ENCODE measurements at regions not wholly inside any gene's neighbourhood (a gene's known extent, or its start where the extent isn't known, plus 50 kb on each side); places are given as distances from the start of the nearest gene placed in this dataset.
A peak's percentile ranks its signal among the peaks of the same experiment; 100 is the strongest.

DNA sequence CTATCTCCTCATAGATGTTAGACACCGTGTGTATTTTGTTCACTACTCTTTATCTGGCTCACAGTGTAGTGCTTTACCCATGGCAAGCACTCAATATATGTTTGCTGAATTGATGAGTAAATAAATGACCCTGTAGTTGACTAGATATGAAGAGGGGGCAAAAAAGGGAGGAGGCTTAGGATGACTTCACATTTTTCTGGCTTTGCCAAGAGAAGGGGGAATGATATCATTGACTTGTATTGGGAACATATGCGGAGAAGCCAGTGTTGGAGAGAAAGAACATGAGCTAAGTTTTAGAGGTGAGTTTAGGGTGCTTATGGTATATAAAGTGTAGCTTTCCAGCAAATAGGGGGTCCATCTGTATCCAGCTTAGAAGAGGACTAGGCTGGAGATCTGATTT is 145.5 kb downstream of the TENT5C start:
- Histone ChIP-seq H3K36me3 (replicated peaks in 1 of 2; ENCODE audit: insufficient read depth in 1 of 2, low read depth in 2 of 2) (no peaks in the 10 kb centered on the region), H3K27me3 (no peaks in the 10 kb centered on the region), H3K9me3 (peaks cover 0 to 8% (median 0%) of the 10 kb centered on the region in 3 donors), H3K4me3 (no peak overlapping the region), H3K4me1 (peaks cover 54% of the 10 kb centered on the region), H3K27ac (no peak overlapping the region)
- DNase-seq (no peak), ATAC-seq (no peak)
- WGBS, 2 donors, result 53 to 64% methylated on average over 2 of the region's 2 CpGs
- no peak for TF ChIP-seq POLR2A (IDR thresholded peaks at IDR 0.05)
- TF ChIP-seq, protein P1, sequence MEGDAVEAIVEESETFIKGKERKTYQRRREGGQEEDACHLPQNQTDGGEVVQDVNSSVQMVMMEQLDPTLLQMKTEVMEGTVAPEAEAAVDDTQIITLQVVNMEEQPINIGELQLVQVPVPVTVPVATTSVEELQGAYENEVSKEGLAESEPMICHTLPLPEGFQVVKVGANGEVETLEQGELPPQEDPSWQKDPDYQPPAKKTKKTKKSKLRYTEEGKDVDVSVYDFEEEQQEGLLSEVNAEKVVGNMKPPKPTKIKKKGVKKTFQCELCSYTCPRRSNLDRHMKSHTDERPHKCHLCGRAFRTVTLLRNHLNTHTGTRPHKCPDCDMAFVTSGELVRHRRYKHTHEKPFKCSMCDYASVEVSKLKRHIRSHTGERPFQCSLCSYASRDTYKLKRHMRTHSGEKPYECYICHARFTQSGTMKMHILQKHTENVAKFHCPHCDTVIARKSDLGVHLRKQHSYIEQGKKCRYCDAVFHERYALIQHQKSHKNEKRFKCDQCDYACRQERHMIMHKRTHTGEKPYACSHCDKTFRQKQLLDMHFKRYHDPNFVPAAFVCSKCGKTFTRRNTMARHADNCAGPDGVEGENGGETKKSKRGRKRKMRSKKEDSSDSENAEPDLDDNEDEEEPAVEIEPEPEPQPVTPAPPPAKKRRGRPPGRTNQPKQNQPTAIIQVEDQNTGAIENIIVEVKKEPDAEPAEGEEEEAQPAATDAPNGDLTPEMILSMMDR (IDR thresholded peaks at IDR 0.05), result no peak
- intact Hi-C loops (cut with DNase I), result no loop called here

DNA sequence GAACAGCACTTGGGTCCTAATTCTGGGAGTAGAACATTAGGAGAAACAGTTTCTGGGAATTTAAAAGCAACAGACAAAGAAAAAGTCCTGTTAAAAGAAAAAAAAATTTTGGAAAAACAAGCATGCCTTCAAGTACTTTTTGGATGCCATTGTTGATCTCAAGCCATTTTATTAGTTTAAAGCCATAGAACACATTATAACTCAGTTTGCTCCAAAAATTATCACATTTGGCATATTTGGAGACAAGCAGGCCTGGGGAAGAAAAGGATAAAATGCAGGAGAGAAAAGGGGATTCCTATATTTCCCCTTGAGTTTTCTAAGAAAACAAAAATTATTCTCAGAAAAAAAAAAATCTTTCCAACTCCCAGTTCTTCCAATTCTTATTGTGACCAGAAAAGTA is 146.8 kb downstream of the TENT5C start:
- Histone ChIP-seq H3K4me1 (peaks cover 67% of the 10 kb centered on the region), H3K4me3 (no peak overlapping the region), H3K9me3 (peaks cover 0 to under 1% (median 0%) of the 10 kb centered on the region in 3 donors), H3K27me3 (no peaks in the 10 kb centered on the region), H3K27ac (peak overlapping the region in 3 of 4 donors; percentile 72 to 79 (median 74)), H3K36me3 (replicated peaks in 1 of 2; ENCODE audit: insufficient read depth in 1 of 2, low read depth in 2 of 2) (no peaks in the 10 kb centered on the region)
- intact Hi-C loops (cut with DNase I), result no loop called here
- DNase-seq (no peak), ATAC-seq (no peak)
- no peak for TF ChIP-seq POLR2A (IDR thresholded peaks at IDR 0.05)
- TF ChIP-seq, protein P1 (IDR thresholded peaks at IDR 0.05), result no peak

- H3K4me3 ChIP-seq, result no peak overlapping the region
- H3K4me1 ChIP-seq, result peaks cover 73% of the 10 kb centered on the region
- H3K36me3 ChIP-seq (replicated peaks in 1 of 2; ENCODE audit: insufficient read depth in 1 of 2, low read depth in 2 of 2), result no peaks in the 10 kb centered on the region
- H3K9me3 ChIP-seq, result no peaks in the 10 kb centered on the region
- TF ChIP-seq, protein P1 (IDR thresholded peaks at IDR 0.05), result no peak
- no peak for TF ChIP-seq POLR2A (IDR thresholded peaks at IDR 0.05)
- no peak for ATAC-seq
- H3K27me3 ChIP-seq, result no peaks in the 10 kb centered on the region
- DNase-seq, result no peak
- peak overlapping the region in 3 of 4 donors; percentile 72 to 79 (median 74) for H3K27ac ChIP-seq
- 24 to 29% methylated on average over 3 of the region's 3 CpGs for WGBS, 2 donors
- intact Hi-C loops (cut with DNase I), result no loop called here
These were observed 147.4 kb downstream of the TENT5C start for GRCh38 chr1:117753232-117753631.

GRCh38 chr1:117753652-117754051 is 147.8 kb downstream of the TENT5C start:
- no peak overlapping the region for H3K4me3 ChIP-seq
- no peaks in the 10 kb centered on the region for H3K9me3 ChIP-seq
- no peak for DNase-seq
- intact Hi-C loops (cut with DNase I), result no loop called here
- H3K27me3 ChIP-seq, result no peaks in the 10 kb centered on the region
- peaks cover 77% of the 10 kb centered on the region for H3K4me1 ChIP-seq
- H3K36me3 ChIP-seq (replicated peaks in 1 of 2; ENCODE audit: insufficient read depth in 1 of 2, low read depth in 2 of 2), result no peaks in the 10 kb centered on the region
- peak; percentile 8 for ATAC-seq
- TF ChIP-seq, protein P1 (IDR thresholded peaks at IDR 0.05), result no peak
- TF ChIP-seq POLR2A (IDR thresholded peaks at IDR 0.05), result no peak
- H3K27ac ChIP-seq, result peak overlapping the region; percentile 63 to 79 (median 73)
- WGBS, 2 donors, result 25 to 26% methylated on average over 5 of the region's 5 CpGs

Data from body of pancreas (tissue), 4 donors.